GM12878 (cell line): ENCODE measurements at regions not wholly inside any gene's neighbourhood (a gene's known extent, or its start where the extent isn't known, plus 50 kb on each side); places are given as distances from the start of the nearest gene placed in this dataset.

Experiments
- ATAC-seq: fragments of 200-7000 bp; cut with Tn5 transposase; 3 replicates; pipeline ENCODE4 v1.9.1; 2020; ENCODE audit warnings: mild to moderate bottlenecking, moderate library complexity
- BruUV-seq: library from RNA; stranded (reverse); fragments of 400-500 nt; replicated peaks from 2 replicates; lab custom pipeline; 2021; lab: Mats Ljungman, UMichigan
- CTCF ChIA-PET: fragments of 300-600 bp; sonication (Branson Sonifier 250); formaldehyde crosslinking; extraction: SDS; loops from one replicate; lab custom pipeline; 2021; ENCODE audit warnings: inconsistent platforms; lab: Yijun Ruan, JAX
- POLR2A ChIA-PET: fragments of 350-600 bp; formaldehyde crosslinking; extraction: SDS; loops from one replicate; lab custom pipeline; 2021; ENCODE audit warnings: inconsistent platforms; lab: Charles Lee
- RAD21 ChIA-PET: fragments of 300-600 bp; sonication (Branson Sonifier 250); formaldehyde crosslinking; loops from one replicate; lab custom pipeline; 2023; ENCODE audit warnings: antibody characterized with exemption; ENCODE audit not compliant: unreplicated experiment; lab: Charles Lee
- SMC1A ChIA-PET: fragments of 300-600 bp; sonication (Branson Sonifier 250); formaldehyde crosslinking; loops from one replicate; lab custom pipeline; 2023; ENCODE audit not compliant: unreplicated experiment, uncharacterized antibody; lab: Charles Lee
- DNase-seq: peaks from one replicate; pipeline ENCODE4 v3.0.0-alpha.2; 2011; ENCODE audit warnings: low read depth, low spot score
- FAIRE-seq: peaks from 3 replicates; lab custom pipeline; 2011; peaks lifted over from hg19 to GRCh38; lab: Jason Lieb, UNC
- H2AFZ ChIP-seq: 2 replicates; pipeline ENCODE4 v1.6.0; 2011; ENCODE audit warnings: low read depth, low read length, control low read depth; ENCODE audit not compliant: control insufficient read depth
- H3K27ac ChIP-seq: 2 replicates; pipeline ENCODE4 v1.5.1; 2011; ENCODE audit warnings: control low read depth; ENCODE audit not compliant: control insufficient read depth, insufficient read depth
- H3K27me3 ChIP-seq, 2 experiments: replicated peaks in 1 of 2; 2 replicates each; pipeline versions ENCODE4 v1.6.0 to v1.6.1; 2011; ENCODE audit warnings: low read length in 1 of 2; ENCODE audit not compliant: control insufficient read depth in 2 of 2, insufficient read depth in 2 of 2
- H3K36me3 ChIP-seq, 2 experiments: 2 replicates each; pipeline ENCODE4 v1.5.1; 2011; ENCODE audit warnings: low read length in 1 of 2; ENCODE audit not compliant: control insufficient read depth in 2 of 2, insufficient read depth in 2 of 2
- H3K4me1 ChIP-seq: 2 replicates; pipeline ENCODE4 v1.6.1; 2011; ENCODE audit warnings: mild to moderate bottlenecking, low read length, moderate library complexity, mixed read lengths; ENCODE audit not compliant: control insufficient read depth, insufficient read depth
- H3K4me2 ChIP-seq: 2 replicates; pipeline ENCODE4 v1.6.0; 2011; ENCODE audit warnings: control low read depth; ENCODE audit not compliant: control insufficient read depth, insufficient read depth
- H3K4me3 ChIP-seq: fragments of 200-600 bp; sonication (generic); 2 replicates; pipeline ENCODE4 v1.5.1; 2016
- H3K79me2 ChIP-seq: 2 replicates; pipeline ENCODE4 v1.6.0; 2011; ENCODE audit warnings: low read length; ENCODE audit not compliant: control insufficient read depth, insufficient read depth
- H3K9ac ChIP-seq: 2 replicates; pipeline ENCODE4 v1.8.0; 2011; ENCODE audit warnings: low read length, control low read depth, mixed read lengths; ENCODE audit not compliant: control insufficient read depth, insufficient read depth
- H3K9me3 ChIP-seq: replicated peaks from 3 replicates; pipeline ENCODE4 v1.5.1; 2011; ENCODE audit warnings: mild to moderate bottlenecking, low read length; ENCODE audit not compliant: control insufficient read depth, insufficient read depth
- H4K20me1 ChIP-seq: 2 replicates; pipeline ENCODE4 v1.6.0; 2011; ENCODE audit not compliant: control insufficient read depth, insufficient read depth
- ETV6 ChIP-seq, 2 experiments: fragments of 450-650 bp in 1 of 2; IDR thresholded peaks in 1 of 2; conservative IDR thresholded peaks in 1 of 2; 2 replicates each; pipeline ENCODE4 v1.6.1; 2014; ENCODE audit warnings: antibody characterized with exemption in 1 of 2, borderline replicate concordance in 1 of 2, low read depth in 1 of 2, mild to moderate bottlenecking in 1 of 2, moderate library complexity in 1 of 2
- FOXK2 ChIP-seq: fragments of 450-650 bp; IDR thresholded peaks from 2 replicates; pipeline ENCODE4 v1.6.1; 2017; ENCODE audit warnings: mild to moderate bottlenecking, moderate library complexity
- GABPA ChIP-seq: IDR thresholded peaks from 2 replicates; pipeline ENCODE4 v1.6.1; 2014; ENCODE audit warnings: antibody characterized with exemption, low read depth, mild to moderate bottlenecking, inconsistent platforms
- IRF4 ChIP-seq: IDR thresholded peaks from 2 replicates; pipeline ENCODE4 v1.6.1; 2011; ENCODE audit warnings: low read depth, low read length
- KLF5 ChIP-seq: fragments of 450-650 bp; IDR thresholded peaks from 2 replicates; pipeline ENCODE4 v1.6.1; 2014; ENCODE audit warnings: mild to moderate bottlenecking; ENCODE audit not compliant: partially characterized antibody
- MTA3 ChIP-seq: IDR thresholded peaks from 2 replicates; pipeline ENCODE4 v1.6.1; 2012; ENCODE audit warnings: low read length, inconsistent platforms, borderline replicate concordance
- NFIC ChIP-seq: IDR thresholded peaks from 2 replicates; pipeline ENCODE4 v1.6.1; 2012; ENCODE audit warnings: low read depth, mild to moderate bottlenecking, inconsistent platforms, low read length, moderate library complexity
- NR2C2 ChIP-seq: IDR thresholded peaks from 2 replicates; pipeline ENCODE4 v1.6.1; 2011; ENCODE audit warnings: borderline replicate concordance, low read depth; ENCODE audit not compliant: control insufficient read depth, insufficient read length
- SIN3A ChIP-seq: IDR thresholded peaks from 2 replicates; pipeline ENCODE4 v1.6.1; 2012; ENCODE audit warnings: low read depth, low read length, improper control_type of control experiment
- SUZ12 ChIP-seq: fragments of 200-600 bp; sonication (generic); IDR thresholded peaks from one replicate; pipeline ENCODE4 v1.6.1; 2018; ENCODE audit warnings: antibody characterized with exemption, mild to moderate bottlenecking; ENCODE audit not compliant: unreplicated experiment
- WGBS: methylation state at CpG from one replicate; pipeline ENCODE4 v1.1.6; 2016; ENCODE audit warnings: low lambda C conversion rate; ENCODE audit not compliant: insufficient replicate concordance, insufficient coverage; ENCODE audit errors: missing lambda C conversion rate; 5-methylcytosine and 5-hydroxymethylcytosine counted together
- in situ Hi-C: fragments of 300-500 bp; cut with MboI; formaldehyde crosslinking; loops from 9 replicates; pipeline ENCODE4 v1.14.3; 2018; ENCODE audit warnings: mixed read lengths
- intact Hi-C: fragments of 100-400 bp; cut with micrococcal nuclease; formaldehyde crosslinking; loops from one replicate; pipeline ENCODE4 v1.14.2; 2022; ENCODE audit not compliant: unreplicated experiment
- TF ChIP-seq, protein P1 (sequence below): fragments of 450-650 bp; IDR thresholded peaks from 2 replicates; pipeline ENCODE4 v1.6.1; 2017; ENCODE audit warnings: mild to moderate bottlenecking
- TF ChIP-seq, protein P2 (sequence below): IDR thresholded peaks from 2 replicates; pipeline ENCODE4 v1.6.1; 2012; ENCODE audit warnings: mild to moderate bottlenecking, low read depth, low read length

DNA sequence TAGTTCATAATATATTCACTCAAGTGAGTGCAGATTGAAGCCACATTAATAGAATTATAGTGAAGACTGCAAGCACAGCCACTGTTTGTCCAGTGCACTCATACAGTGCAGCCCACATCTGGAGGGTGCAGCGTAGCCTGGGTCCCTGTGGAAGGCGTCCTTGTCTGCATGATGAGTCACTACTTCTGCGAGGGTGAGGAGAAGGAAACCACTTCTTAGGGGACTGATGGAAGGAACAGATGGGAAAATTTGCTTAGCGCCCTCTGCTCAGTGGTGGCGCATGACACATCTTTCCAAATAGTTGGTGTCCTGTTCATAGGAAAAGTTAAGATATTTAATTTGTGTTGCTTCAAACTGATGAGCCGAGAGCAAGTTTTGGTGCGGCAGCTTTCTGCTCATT, 330.4 kb upstream of the SMIM21 start:
- H4K20me1 ChIP-seq: no peaks in the 10 kb centered on the region
- RAD21 ChIA-PET: no interaction called here
- no peaks in the 10 kb centered on the region for H3K36me3 ChIP-seq
- no peak for DNase-seq
- no peaks in the 10 kb centered on the region for H3K4me1 ChIP-seq
- no peaks in the 10 kb centered on the region for H3K79me2 ChIP-seq
- FAIRE-seq: no peak
- TF ChIP-seq MTA3: no peak
- TF ChIP-seq, all 136 proteins: peak for 0
- Histone ChIP-seq H3K27ac (no peak overlapping the region), H3K9me3 (no peaks in the 10 kb centered on the region), H3K4me2 (no peak overlapping the region), H3K4me3 (no peak overlapping the region), H2AFZ (no peak overlapping the region), H3K9ac (no peak overlapping the region), H3K27me3 (no peaks in the 10 kb centered on the region)
- intact Hi-C loops: no loop called here
- in situ Hi-C loops: no loop called here
- BruUV-seq: no TSS peak
- WGBS: 53% methylated on average over 7 of the region's 7 CpGs
- POLR2A ChIA-PET: no interaction called here
- CTCF ChIA-PET: no interaction called here
- ATAC-seq: no peak
- SMC1A ChIA-PET: no interaction called here

DNA sequence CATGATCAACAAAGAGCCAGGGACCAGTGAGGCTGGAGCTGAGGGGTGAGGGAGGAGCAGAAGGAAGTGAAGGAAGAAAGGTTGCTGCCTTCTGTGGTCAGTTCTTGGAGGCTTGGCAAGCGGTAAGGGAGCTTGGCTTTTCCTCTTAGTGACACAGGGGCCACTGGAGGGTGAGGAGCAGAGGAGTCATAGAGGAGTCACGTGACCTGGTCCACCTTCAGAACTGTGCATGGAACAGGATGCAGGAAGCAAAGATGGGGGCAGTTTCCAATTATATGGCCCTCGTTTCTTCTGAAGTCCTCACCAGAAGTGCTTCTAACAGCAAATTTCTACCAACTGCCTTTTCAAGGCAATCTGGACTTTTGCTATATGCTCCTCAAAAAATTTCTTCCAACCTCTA, 326.9 kb upstream of the SMIM21 start:
- FAIRE-seq (no peak), DNase-seq (no peak), ATAC-seq (no peak)
- H3K9ac ChIP-seq: no peak overlapping the region
- POLR2A ChIA-PET: no interaction called here
- no peaks in the 10 kb centered on the region for H3K4me1 ChIP-seq
- H4K20me1 ChIP-seq: no peaks in the 10 kb centered on the region
- no peaks in the 10 kb centered on the region for H3K9me3 ChIP-seq
- no peaks in the 10 kb centered on the region for H3K36me3 ChIP-seq
- BruUV-seq: no TSS peak
- H3K27ac ChIP-seq: no peak overlapping the region
- H3K4me2 ChIP-seq: no peak overlapping the region
- SMC1A ChIA-PET: no interaction called here
- no peak overlapping the region for H3K4me3 ChIP-seq
- no peak overlapping the region for H2AFZ ChIP-seq
- H3K27me3 ChIP-seq: no peaks in the 10 kb centered on the region
- 4% methylated on average over 3 of the region's 3 CpGs for WGBS
- RAD21 ChIA-PET: no interaction called here
- intact Hi-C loops: no loop called here
- no peaks in the 10 kb centered on the region for H3K79me2 ChIP-seq
- CTCF ChIA-PET: no interaction called here
- in situ Hi-C loops: no loop called here
- TF ChIP-seq, protein P1, sequence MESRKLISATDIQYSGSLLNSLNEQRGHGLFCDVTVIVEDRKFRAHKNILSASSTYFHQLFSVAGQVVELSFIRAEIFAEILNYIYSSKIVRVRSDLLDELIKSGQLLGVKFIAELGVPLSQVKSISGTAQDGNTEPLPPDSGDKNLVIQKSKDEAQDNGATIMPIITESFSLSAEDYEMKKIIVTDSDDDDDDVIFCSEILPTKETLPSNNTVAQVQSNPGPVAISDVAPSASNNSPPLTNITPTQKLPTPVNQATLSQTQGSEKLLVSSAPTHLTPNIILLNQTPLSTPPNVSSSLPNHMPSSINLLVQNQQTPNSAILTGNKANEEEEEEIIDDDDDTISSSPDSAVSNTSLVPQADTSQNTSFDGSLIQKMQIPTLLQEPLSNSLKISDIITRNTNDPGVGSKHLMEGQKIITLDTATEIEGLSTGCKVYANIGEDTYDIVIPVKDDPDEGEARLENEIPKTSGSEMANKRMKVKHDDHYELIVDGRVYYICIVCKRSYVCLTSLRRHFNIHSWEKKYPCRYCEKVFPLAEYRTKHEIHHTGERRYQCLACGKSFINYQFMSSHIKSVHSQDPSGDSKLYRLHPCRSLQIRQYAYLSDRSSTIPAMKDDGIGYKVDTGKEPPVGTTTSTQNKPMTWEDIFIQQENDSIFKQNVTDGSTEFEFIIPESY: no peak
- TF ChIP-seq, protein P2, sequence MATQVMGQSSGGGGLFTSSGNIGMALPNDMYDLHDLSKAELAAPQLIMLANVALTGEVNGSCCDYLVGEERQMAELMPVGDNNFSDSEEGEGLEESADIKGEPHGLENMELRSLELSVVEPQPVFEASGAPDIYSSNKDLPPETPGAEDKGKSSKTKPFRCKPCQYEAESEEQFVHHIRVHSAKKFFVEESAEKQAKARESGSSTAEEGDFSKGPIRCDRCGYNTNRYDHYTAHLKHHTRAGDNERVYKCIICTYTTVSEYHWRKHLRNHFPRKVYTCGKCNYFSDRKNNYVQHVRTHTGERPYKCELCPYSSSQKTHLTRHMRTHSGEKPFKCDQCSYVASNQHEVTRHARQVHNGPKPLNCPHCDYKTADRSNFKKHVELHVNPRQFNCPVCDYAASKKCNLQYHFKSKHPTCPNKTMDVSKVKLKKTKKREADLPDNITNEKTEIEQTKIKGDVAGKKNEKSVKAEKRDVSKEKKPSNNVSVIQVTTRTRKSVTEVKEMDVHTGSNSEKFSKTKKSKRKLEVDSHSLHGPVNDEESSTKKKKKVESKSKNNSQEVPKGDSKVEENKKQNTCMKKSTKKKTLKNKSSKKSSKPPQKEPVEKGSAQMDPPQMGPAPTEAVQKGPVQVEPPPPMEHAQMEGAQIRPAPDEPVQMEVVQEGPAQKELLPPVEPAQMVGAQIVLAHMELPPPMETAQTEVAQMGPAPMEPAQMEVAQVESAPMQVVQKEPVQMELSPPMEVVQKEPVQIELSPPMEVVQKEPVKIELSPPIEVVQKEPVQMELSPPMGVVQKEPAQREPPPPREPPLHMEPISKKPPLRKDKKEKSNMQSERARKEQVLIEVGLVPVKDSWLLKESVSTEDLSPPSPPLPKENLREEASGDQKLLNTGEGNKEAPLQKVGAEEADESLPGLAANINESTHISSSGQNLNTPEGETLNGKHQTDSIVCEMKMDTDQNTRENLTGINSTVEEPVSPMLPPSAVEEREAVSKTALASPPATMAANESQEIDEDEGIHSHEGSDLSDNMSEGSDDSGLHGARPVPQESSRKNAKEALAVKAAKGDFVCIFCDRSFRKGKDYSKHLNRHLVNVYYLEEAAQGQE: no peak
- TF ChIP-seq GABPA: no peak
- no peak for TF ChIP-seq FOXK2
- no peak for TF ChIP-seq NR2C2
- TF ChIP-seq NFIC: no peak
- no peak for TF ChIP-seq MTA3
- no peak for TF ChIP-seq KLF5
- TF ChIP-seq ETV6 (conservative IDR thresholded peaks at IDR 0.05 in 1 of 2, IDR thresholded peaks at IDR 0.05 in 1 of 2; ENCODE audit: borderline replicate concordance in 1 of 2, low read depth in 1 of 2): no peak
- no peak for TF ChIP-seq SUZ12
- no peak for TF ChIP-seq IRF4
- no peak for TF ChIP-seq SIN3A
